Activated T-helper 1 cell treated with anti-CD3 and anti-CD28 coated beads, Interleukin-12 subunit alpha, Interleukin-12 subunit beta, Interleukin-2, Interleukin-4 antibody, amounts not matched to agents 30 ng/mL and 10 ng/mL and 1 ng/mL, durations not matched to agents 14 hours and 24 hours and 36 hours (primary cell): ENCODE measurements at regions not wholly inside any gene's neighbourhood (a gene's known extent, or its start where the extent isn't known, plus 50 kb on each side); places are given as distances from the start of the nearest gene placed in this dataset.
"Not testable (repeated sequence)": the region's sequence is repeated elsewhere in the genome, so short reads cannot be mapped to it uniquely, and the experiment has no call there.

Experiments
- DNase-seq: peaks from one replicate; pipeline ENCODE4 v3.0.0; 2021; ENCODE audit warnings: low spot score
- H3K27ac Mint-ChIP-seq: one replicate; pipeline ENCODE4 v1.8.0; 2021; ENCODE audit warnings: mild to moderate bottlenecking, mixed read lengths
- H3K27me3 Mint-ChIP-seq: one replicate; pipeline ENCODE4 v1.8.0; 2022; ENCODE audit warnings: mild to moderate bottlenecking, moderate library complexity, mixed read lengths; ENCODE audit not compliant: insufficient read depth
- H3K36me3 Mint-ChIP-seq: one replicate; pipeline ENCODE4 v1.8.0; 2021; ENCODE audit warnings: low read depth, mixed read lengths
- H3K4me1 Mint-ChIP-seq: one replicate; pipeline ENCODE4 v1.8.0; 2021; ENCODE audit warnings: low read depth, mixed read lengths
- H3K4me3 Mint-ChIP-seq: one replicate; pipeline ENCODE4 v1.8.0; 2021; ENCODE audit warnings: mild to moderate bottlenecking, moderate library complexity, mixed read lengths
- H3K9me3 Mint-ChIP-seq: one replicate; pipeline ENCODE4 v1.8.0; 2021; ENCODE audit warnings: mixed read lengths
- intact Hi-C: fragments of 100-400 bp; cut with micrococcal nuclease; formaldehyde crosslinking; loops from one replicate; pipeline ENCODE4 v1.15.1; 2024

- Mint-ChIP-seq H3K36me3 (no peaks in the 10 kb centered on the region), H3K9me3 (peaks cover 5% of the 10 kb centered on the region), H3K27me3 (no peaks in the 10 kb centered on the region), H3K4me3 (no peak overlapping the region), H3K4me1 (peaks cover 6% of the 10 kb centered on the region), H3K27ac (no peak overlapping the region)
- DNase-seq: no peak
- intact Hi-C loops: no loop called here
Measured at GRCh38 chr13:71382285-71382684, 484.7 kb downstream of the DACH1 start.

DNA sequence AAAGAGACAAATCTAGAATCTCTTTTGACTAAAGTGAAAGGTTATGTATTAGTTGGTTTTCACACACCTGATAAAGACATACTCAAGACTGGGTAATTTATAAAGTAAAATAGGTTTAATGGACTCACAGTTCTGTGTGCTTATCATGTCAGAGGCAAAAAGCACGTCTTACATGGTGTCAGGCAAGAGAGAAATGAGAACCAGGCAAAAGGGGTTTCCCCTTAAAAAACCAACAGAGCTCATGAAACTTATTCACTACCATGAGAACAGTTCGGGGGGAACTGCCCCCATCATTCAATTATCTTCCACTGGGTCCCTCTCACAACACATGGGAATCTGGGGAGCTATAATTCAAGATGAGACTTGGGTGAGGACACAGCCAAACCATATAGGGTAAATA lies 486.8 kb downstream of the DACH1 start:
- peaks cover 6% of the 10 kb centered on the region for H3K4me1 Mint-ChIP-seq
- H3K36me3 Mint-ChIP-seq: no peaks in the 10 kb centered on the region
- H3K27me3 Mint-ChIP-seq: no peaks in the 10 kb centered on the region
- intact Hi-C loops: no loop called here
- H3K27ac Mint-ChIP-seq: no peak overlapping the region
- no peak for DNase-seq
- H3K9me3 Mint-ChIP-seq: peaks cover 5% of the 10 kb centered on the region
- no peak overlapping the region for H3K4me3 Mint-ChIP-seq

DNA sequence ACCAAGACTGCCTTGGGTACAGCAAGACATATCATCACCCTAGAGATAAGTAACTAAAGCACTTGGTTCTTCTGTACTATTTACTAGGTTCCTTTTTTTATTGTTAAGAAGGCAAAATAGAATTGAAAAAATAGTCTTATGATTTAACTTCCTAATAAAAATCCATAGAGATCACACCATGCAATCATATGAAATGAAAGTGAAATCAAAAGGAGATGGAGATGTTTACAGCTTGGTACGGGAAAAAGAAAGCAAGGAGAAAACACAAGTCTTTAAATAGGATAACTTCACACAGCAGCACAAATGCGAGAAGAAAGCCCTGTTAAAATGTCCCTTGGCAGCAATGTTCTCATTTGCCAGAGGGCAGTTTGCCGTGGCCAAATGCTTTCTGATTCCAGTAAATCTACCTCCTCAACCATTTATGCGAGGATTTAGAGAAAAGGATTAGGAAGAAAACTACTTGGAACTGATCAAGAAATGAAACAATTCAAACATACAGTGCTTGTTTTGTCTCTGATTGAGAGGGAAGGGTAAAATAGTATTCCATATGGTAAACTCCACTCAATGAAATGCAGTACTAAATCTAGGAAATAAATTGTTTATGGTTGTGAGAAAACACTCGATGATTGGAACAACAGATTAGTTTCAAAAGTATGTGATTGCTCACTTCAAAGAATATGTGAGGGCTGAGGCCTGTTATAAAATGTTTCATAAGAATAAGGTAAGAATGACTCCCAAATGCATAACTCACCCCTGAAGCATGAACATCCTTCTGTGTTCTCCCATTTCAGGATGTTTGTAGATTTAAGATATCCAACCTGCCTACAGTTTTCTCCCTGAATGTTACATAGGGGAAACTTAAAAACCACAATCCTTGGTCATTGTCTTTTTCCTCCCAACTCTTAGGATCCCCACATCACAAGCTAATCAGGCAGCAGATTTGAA lies 487.8 kb downstream of the DACH1 start:
- H3K4me1 Mint-ChIP-seq: peaks cover 6% of the 10 kb centered on the region
- peaks cover 5% of the 10 kb centered on the region for H3K9me3 Mint-ChIP-seq
- no peaks in the 10 kb centered on the region for H3K36me3 Mint-ChIP-seq
- intact Hi-C loops: no loop called here
- no peak overlapping the region for H3K27ac Mint-ChIP-seq
- no peak for DNase-seq
- H3K4me3 Mint-ChIP-seq: peak overlapping the region; percentile 6
- H3K27me3 Mint-ChIP-seq: no peaks in the 10 kb centered on the region

- Mint-ChIP-seq H3K27me3 (no peaks in the 10 kb centered on the region), H3K36me3 (no peaks in the 10 kb centered on the region), H3K4me3 (no peak overlapping the region), H3K9me3 (no peaks in the 10 kb centered on the region), H3K4me1 (peaks cover 6% of the 10 kb centered on the region), H3K27ac (no peak overlapping the region)
- no peak for DNase-seq
- intact Hi-C loops: no loop called here
Measured at GRCh38 chr13:71374471-71375049, 492.4 kb downstream of the DACH1 start.

DNA sequence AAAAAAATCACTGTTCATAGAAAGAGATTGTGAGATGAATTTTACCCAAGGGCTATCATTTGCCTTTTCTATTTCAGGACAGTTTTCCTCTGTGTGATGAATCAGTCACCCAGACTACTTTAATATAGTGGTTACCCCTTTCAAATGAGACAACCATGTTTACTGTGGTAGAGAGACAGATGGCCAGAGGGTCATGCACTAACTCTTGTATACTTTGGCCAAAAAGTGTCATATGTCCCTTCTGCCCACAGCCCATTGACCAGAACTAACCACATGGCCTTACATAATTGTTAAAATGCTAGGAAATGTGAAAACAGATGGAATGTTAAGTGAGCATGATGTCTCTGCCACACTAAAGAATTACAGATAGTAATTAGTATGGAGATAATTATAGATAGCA lies 498.7 kb downstream of the DACH1 start:
- no peak for DNase-seq
- intact Hi-C loops: no loop called here
- Mint-ChIP-seq H3K36me3 (no peaks in the 10 kb centered on the region), H3K4me3 (no peak overlapping the region), H3K27ac (no peak overlapping the region), H3K4me1 (no peaks in the 10 kb centered on the region), H3K27me3 (no peaks in the 10 kb centered on the region), H3K9me3 (no peaks in the 10 kb centered on the region)

DNA sequence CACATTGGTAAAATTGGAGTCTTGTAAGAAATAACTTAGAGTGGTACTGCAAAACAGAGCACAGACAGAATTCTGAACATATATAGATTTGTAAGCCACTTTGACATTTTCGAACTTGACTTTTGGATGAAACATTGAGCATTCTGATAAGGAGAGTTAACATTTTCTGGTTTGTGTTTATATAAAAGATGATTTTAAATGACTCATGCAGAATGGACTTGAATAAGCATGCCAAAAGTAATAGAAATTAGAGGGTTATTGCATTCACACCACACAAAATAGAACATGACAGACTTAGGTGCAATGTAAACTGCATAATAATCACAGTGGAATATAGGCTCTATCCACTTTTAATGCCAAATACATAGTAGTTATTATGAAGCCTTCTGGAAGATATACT lies 507.0 kb downstream of the DACH1 start:
- H3K4me1 Mint-ChIP-seq: no peaks in the 10 kb centered on the region
- H3K27me3 Mint-ChIP-seq: no peaks in the 10 kb centered on the region
- H3K9me3 Mint-ChIP-seq: no peaks in the 10 kb centered on the region
- no peak for DNase-seq
- H3K36me3 Mint-ChIP-seq: no peaks in the 10 kb centered on the region
- no peak overlapping the region for H3K4me3 Mint-ChIP-seq
- H3K27ac Mint-ChIP-seq: no peak overlapping the region
- intact Hi-C loops: no loop called here

- DNase-seq: no peak
- no peaks in the 10 kb centered on the region for H3K27me3 Mint-ChIP-seq
- no peak overlapping the region for H3K4me3 Mint-ChIP-seq
- no peaks in the 10 kb centered on the region for H3K4me1 Mint-ChIP-seq
- H3K27ac Mint-ChIP-seq: no peak overlapping the region
- H3K9me3 Mint-ChIP-seq: no peaks in the 10 kb centered on the region
- H3K36me3 Mint-ChIP-seq: no peaks in the 10 kb centered on the region
- intact Hi-C loops: no loop called here
Measured at GRCh38 chr13:71359641-71360040, 507.4 kb downstream of the DACH1 start.

GRCh38 chr13:71358218-71358617 lies 508.8 kb downstream of the DACH1 start:
- Mint-ChIP-seq H3K36me3 (no peaks in the 10 kb centered on the region), H3K27ac (no peak overlapping the region), H3K9me3 (no peaks in the 10 kb centered on the region), H3K27me3 (no peaks in the 10 kb centered on the region), H3K4me1 (no peaks in the 10 kb centered on the region), H3K4me3 (no peak overlapping the region)
- intact Hi-C loops: no loop called here
- no peak for DNase-seq

DNA sequence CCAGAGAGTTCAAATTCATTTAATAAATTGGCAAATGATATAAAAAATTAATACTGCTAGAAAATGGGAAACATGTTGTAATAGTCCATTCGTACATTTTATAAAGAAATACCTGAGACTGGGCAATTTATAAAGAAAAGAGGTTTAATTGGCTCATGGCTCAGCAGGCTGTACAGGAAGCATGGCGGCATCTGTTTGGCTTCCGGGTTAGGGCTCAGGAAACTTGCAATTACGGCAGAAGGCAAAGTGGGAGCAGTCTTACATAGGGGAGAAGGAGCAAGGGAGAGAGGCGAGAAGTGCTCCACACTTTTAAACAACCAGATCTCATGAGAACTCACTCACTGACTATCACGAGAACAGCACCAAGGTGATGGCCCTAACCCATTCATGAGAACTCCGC lies 512.0 kb downstream of the DACH1 start:
- H3K4me3 Mint-ChIP-seq: no peak overlapping the region
- no peaks in the 10 kb centered on the region for H3K9me3 Mint-ChIP-seq
- no peak overlapping the region for H3K27ac Mint-ChIP-seq
- intact Hi-C loops: no loop called here
- no peaks in the 10 kb centered on the region for H3K27me3 Mint-ChIP-seq
- no peak for DNase-seq
- H3K36me3 Mint-ChIP-seq: no peaks in the 10 kb centered on the region
- H3K4me1 Mint-ChIP-seq: no peaks in the 10 kb centered on the region

- Mint-ChIP-seq H3K27me3 (no peaks in the 10 kb centered on the region), H3K4me3 (no peak overlapping the region), H3K4me1 (no peaks in the 10 kb centered on the region), H3K36me3 (no peaks in the 10 kb centered on the region), H3K9me3 (no peaks in the 10 kb centered on the region), H3K27ac (no peak overlapping the region)
- no peak for DNase-seq
- intact Hi-C loops: no loop called here
Measured at GRCh38 chr13:71350886-71351285, 516.1 kb downstream of the DACH1 start.

- H3K9me3 Mint-ChIP-seq, H3K4me1 Mint-ChIP-seq, intact Hi-C loops, DNase-seq, H3K27ac Mint-ChIP-seq, H3K27me3 Mint-ChIP-seq, H3K36me3 Mint-ChIP-seq, H3K4me3 Mint-ChIP-seq: not testable (repeated sequence)
Measured at GRCh38 chr13:71345856-71346255, 521.1 kb downstream of the DACH1 start.

DNA sequence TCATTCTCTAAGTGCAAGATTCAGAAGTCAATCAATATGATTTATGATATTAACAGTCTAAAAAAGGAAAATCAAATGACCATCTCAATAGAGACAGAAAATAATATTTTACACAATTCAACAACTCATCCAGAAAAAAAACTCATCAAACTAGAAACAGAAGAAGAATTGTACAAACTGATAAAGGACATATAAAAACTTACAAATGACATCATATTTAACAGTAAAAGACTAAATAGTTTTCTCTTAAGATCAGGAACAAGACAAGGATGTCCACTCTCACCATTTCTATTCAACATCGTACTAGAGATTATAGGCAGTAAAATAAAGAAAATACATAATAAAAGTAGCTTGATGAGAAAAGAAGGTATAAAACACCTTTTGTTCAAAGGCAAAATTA lies 527.3 kb downstream of the DACH1 start:
- no peak overlapping the region for H3K4me3 Mint-ChIP-seq
- H3K27ac Mint-ChIP-seq: no peak overlapping the region
- no peaks in the 10 kb centered on the region for H3K9me3 Mint-ChIP-seq
- no peaks in the 10 kb centered on the region for H3K27me3 Mint-ChIP-seq
- intact Hi-C loops: no loop called here
- H3K36me3 Mint-ChIP-seq: no peaks in the 10 kb centered on the region
- no peak for DNase-seq
- no peaks in the 10 kb centered on the region for H3K4me1 Mint-ChIP-seq

GRCh38 chr13:71339005-71339404 lies 528.0 kb downstream of the DACH1 start:
- H3K9me3 Mint-ChIP-seq: no peaks in the 10 kb centered on the region
- H3K27me3 Mint-ChIP-seq: no peaks in the 10 kb centered on the region
- H3K4me3 Mint-ChIP-seq: no peak overlapping the region
- H3K27ac Mint-ChIP-seq: no peak overlapping the region
- no peaks in the 10 kb centered on the region for H3K36me3 Mint-ChIP-seq
- DNase-seq: no peak
- intact Hi-C loops: no loop called here
- no peaks in the 10 kb centered on the region for H3K4me1 Mint-ChIP-seq
